Adipocyte (in vitro differentiated cells): ENCODE measurements at regions not wholly inside any gene's neighbourhood (a gene's known extent, or its start where the extent isn't known, plus 50 kb on each side); places are given as distances from the start of the nearest gene placed in this dataset.
"Not testable (repeated sequence)": the region's sequence is repeated elsewhere in the genome, so short reads cannot be mapped to it uniquely, and the experiment has no call there.

ENCODE experiments used
- DNase-seq: peaks from one replicate; pipeline ENCODE4 v3.0.0-alpha.2; 2015; ENCODE audit warnings: low read depth
- H3K27me3 ChIP-seq: replicated peaks from 2 replicates; pipeline ENCODE4 v1.7.0; 2013; ENCODE audit warnings: mild to moderate bottlenecking, low read length, moderate library complexity; ENCODE audit not compliant: control insufficient read depth, insufficient read depth
- H3K36me3 ChIP-seq: 2 replicates; pipeline ENCODE4 v1.7.0; 2013; ENCODE audit warnings: low read length, mild to moderate bottlenecking, moderate library complexity; ENCODE audit not compliant: control insufficient read depth, insufficient read depth, severe bottlenecking
- H3K4me1 ChIP-seq: 2 replicates; pipeline ENCODE4 v1.7.0; 2013; ENCODE audit warnings: mild to moderate bottlenecking, low read length, moderate library complexity; ENCODE audit not compliant: control insufficient read depth, insufficient read depth
- H3K4me3 ChIP-seq: 2 replicates; pipeline ENCODE4 v1.7.0; 2013; ENCODE audit warnings: mild to moderate bottlenecking, low read length, moderate library complexity
- H3K9ac ChIP-seq: 2 replicates; pipeline ENCODE4 v1.7.0; 2013; ENCODE audit warnings: mild to moderate bottlenecking, low read length, moderate library complexity
- H3K9me3 ChIP-seq: 2 replicates; pipeline ENCODE4 v1.7.0; 2013; ENCODE audit warnings: mild to moderate bottlenecking, low read length, moderate library complexity; ENCODE audit not compliant: control insufficient read depth

GRCh38 chr2:7436096-7436906 lies 519.1 kb downstream of the RNF144A start:
- peaks cover 9% of the 10 kb centered on the region for H3K4me1 ChIP-seq
- H3K4me3 ChIP-seq, result no peak overlapping the region
- H3K9me3 ChIP-seq, result peaks cover 16% of the 10 kb centered on the region
- no peak overlapping the region for H3K9ac ChIP-seq
- no peaks in the 10 kb centered on the region for H3K36me3 ChIP-seq
- DNase-seq, result no peak
- no peaks in the 10 kb centered on the region for H3K27me3 ChIP-seq

DNA sequence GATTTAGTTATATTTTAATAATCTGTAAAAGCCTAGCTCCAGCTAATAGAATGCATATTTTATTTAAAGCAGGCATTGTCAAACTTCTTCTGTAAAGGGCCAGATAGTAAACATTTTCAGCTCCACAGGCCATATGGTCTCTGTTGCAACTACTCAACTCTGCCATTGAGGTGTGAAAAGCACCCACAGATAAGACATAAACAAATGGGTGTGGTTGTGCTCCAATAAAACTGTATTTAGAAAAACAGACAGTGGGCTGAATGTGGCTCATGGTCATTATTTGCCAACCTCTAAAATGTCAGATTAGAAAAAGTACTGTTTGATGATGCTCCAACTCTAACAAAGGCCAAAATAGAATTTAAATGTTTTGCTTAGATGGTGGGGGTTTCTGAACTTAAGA lies 519.9 kb downstream of the RNF144A start:
- DNase-seq, result no peak
- Histone ChIP-seq H3K9me3 (peaks cover 16% of the 10 kb centered on the region), H3K36me3 (no peaks in the 10 kb centered on the region), H3K9ac (no peak overlapping the region), H3K4me1 (peaks cover 9% of the 10 kb centered on the region), H3K27me3 (no peaks in the 10 kb centered on the region), H3K4me3 (no peak overlapping the region)

GRCh38 chr2:7437716-7438632 lies 520.8 kb downstream of the RNF144A start:
- Histone ChIP-seq H3K36me3 (no peaks in the 10 kb centered on the region), H3K9me3 (peaks cover 13% of the 10 kb centered on the region), H3K4me1 (peaks cover 9% of the 10 kb centered on the region), H3K27me3 (no peaks in the 10 kb centered on the region), H3K4me3 (no peak overlapping the region), H3K9ac (no peak overlapping the region)
- peak; percentile 18 for DNase-seq

DNA sequence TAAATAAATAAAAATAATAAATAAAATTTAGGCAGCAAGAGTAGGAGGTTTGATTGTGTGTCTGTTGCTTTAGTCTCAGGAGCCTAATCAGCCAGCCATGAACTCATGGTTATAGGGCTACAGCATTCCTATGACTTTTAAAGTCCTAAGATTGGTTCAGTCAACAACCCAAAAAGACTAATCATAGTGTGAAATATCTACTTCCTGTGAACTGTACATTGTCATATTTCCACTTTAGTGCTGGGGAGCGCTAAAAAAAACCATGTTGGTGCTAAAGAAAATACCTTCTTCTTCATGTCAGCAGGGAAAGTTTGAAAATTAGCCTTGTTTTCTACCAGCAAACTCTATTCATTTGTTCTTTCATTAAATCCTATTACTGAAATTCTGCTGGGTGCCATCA lies 521.6 kb downstream of the RNF144A start:
- DNase-seq, result no peak
- Histone ChIP-seq H3K27me3 (no peaks in the 10 kb centered on the region), H3K36me3 (no peaks in the 10 kb centered on the region), H3K9me3 (peaks cover 5% of the 10 kb centered on the region), H3K4me3 (no peak overlapping the region), H3K9ac (no peak overlapping the region), H3K4me1 (peaks cover 9% of the 10 kb centered on the region)

- no peaks in the 10 kb centered on the region for H3K36me3 ChIP-seq
Measured at GRCh38 chr2:7440977-7441376, 523.8 kb downstream of the RNF144A start.

GRCh38 chr2:7441841-7442240 lies 524.6 kb downstream of the RNF144A start:
- H3K4me1 ChIP-seq, result not testable (repeated sequence)

More at GRCh38 chr2:7440977-7441376, 523.8 kb downstream of the RNF144A start:
- DNase-seq, result no peak
- Histone ChIP-seq H3K9ac (no peak overlapping the region), H3K9me3 (no peaks in the 10 kb centered on the region), H3K4me1 (peaks cover 9% of the 10 kb centered on the region), H3K27me3 (no peaks in the 10 kb centered on the region), H3K4me3 (no peak overlapping the region)

GRCh38 chr2:7444626-7445025 lies 527.4 kb downstream of the RNF144A start:
- DNase-seq, result no peak
- H3K36me3 ChIP-seq, result no peaks in the 10 kb centered on the region
- no peak overlapping the region for H3K9ac ChIP-seq
- H3K4me3 ChIP-seq, result no peak overlapping the region
- H3K9me3 ChIP-seq, result no peaks in the 10 kb centered on the region
- no peaks in the 10 kb centered on the region for H3K4me1 ChIP-seq
- no peaks in the 10 kb centered on the region for H3K27me3 ChIP-seq

More at GRCh38 chr2:7441841-7442240, 524.6 kb downstream of the RNF144A start:
- H3K27me3 ChIP-seq, H3K9me3 ChIP-seq, H3K4me3 ChIP-seq, H3K9ac ChIP-seq, H3K36me3 ChIP-seq, DNase-seq: not testable (repeated sequence)

GRCh38 chr2:7448578-7449264 lies 531.5 kb downstream of the RNF144A start:
- Histone ChIP-seq H3K9me3 (no peaks in the 10 kb centered on the region), H3K9ac (no peak overlapping the region), H3K27me3 (no peaks in the 10 kb centered on the region), H3K4me1 (no peaks in the 10 kb centered on the region), H3K36me3 (no peaks in the 10 kb centered on the region), H3K4me3 (no peak overlapping the region)
- no peak for DNase-seq

DNA sequence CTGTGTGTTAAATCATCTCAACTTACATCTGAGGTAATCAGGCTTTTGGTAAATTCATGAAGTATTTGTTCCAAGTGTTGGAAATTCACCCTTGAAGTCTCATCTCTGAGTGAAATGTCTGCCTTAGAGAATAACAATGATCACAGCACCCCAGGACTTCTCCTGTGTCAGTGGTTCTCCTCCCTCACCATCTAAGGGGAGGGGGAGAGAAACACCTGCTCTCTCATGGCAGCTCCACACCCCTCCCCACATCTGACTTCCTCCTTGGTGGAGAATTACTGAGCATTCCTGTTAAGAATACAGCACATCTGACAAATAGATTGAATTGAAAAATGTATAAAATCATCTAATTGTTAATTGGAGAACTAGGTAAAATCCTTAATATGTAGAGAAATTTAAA lies 532.1 kb downstream of the RNF144A start:
- no peaks in the 10 kb centered on the region for H3K4me1 ChIP-seq
- no peak for DNase-seq
- H3K27me3 ChIP-seq, result no peaks in the 10 kb centered on the region
- no peak overlapping the region for H3K4me3 ChIP-seq
- no peaks in the 10 kb centered on the region for H3K36me3 ChIP-seq
- no peaks in the 10 kb centered on the region for H3K9me3 ChIP-seq
- H3K9ac ChIP-seq, result no peak overlapping the region

DNA sequence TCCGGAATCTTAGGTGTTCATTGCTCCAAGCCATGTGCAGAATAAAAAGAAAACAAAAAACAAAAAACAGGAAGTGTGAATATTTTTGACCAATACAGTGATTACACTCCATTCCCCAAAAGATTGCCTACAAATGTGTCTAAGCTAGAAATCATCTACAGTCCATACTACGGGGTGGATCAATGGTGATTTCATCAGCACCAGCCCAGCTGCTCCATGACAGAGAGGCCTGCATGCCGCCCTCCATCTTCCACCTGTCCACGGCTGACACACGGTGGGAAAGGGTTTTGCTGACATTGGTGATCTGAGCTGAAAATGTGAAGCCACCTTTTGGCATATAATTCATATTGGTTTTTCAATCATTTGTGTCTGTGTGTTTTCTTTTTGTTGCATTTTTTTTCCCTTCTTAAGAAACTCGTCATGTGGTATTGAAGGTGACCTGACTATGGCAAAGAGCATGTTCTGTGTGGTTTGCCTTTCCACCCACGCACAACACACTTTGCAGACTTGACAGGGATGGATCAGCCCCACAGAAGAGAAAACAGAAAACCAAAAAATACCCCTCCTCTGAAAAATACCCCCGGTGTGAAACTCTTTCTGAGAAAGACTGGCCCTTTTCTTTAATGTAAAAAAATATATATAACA lies 533.1 kb downstream of the RNF144A start:
- Histone ChIP-seq H3K4me1 (no peaks in the 10 kb centered on the region), H3K9me3 (no peaks in the 10 kb centered on the region), H3K36me3 (no peaks in the 10 kb centered on the region), H3K9ac (no peak overlapping the region), H3K4me3 (no peak overlapping the region), H3K27me3 (peaks cover 3% of the 10 kb centered on the region)
- DNase-seq, result no peak
